GM18505 (cell line): ENCODE measurements at regions not wholly inside any gene's neighbourhood (a gene's known extent, or its start where the extent isn't known, plus 50 kb on each side); places are given as distances from the start of the nearest gene placed in this dataset.
"Not testable (repeated sequence)": the region's sequence is repeated elsewhere in the genome, so short reads cannot be mapped to it uniquely, and the experiment has no call there.

Experiments
- ATAC-seq: cut with Tn5 transposase; IDR thresholded peaks from one replicate; pipeline ENCODE4 v1.9.1; 2021; ENCODE audit not compliant: unreplicated experiment
- POLR2A ChIP-seq: IDR thresholded peaks from 4 replicates; pipeline ENCODE4 v1.6.1; 2011; ENCODE audit warnings: borderline replicate concordance; ENCODE audit not compliant: insufficient read depth, insufficient read length; ENCODE audit errors: extremely low read depth

DNA sequence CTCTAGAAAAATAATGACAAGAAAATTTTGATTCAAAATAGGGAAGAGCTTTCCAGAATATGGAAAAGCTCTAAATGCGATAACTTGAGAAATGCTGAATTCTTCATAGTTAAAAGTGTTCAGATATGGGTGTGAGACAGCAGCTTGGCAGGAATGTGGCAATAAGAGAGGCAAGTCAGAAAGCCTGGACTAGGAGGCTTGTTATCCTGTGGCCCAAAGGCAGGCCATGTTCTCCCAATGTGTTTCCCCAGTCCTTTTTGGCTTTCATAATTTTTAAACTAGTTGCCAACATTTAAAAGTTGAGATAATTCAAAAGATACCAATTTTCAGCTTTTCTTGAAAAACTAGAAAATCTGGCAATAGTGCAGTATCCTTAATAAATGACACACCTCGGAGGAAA lies 366.3 kb upstream of the FANCL start:
- ATAC-seq, result no peak
- TF ChIP-seq POLR2A, result no peak

DNA sequence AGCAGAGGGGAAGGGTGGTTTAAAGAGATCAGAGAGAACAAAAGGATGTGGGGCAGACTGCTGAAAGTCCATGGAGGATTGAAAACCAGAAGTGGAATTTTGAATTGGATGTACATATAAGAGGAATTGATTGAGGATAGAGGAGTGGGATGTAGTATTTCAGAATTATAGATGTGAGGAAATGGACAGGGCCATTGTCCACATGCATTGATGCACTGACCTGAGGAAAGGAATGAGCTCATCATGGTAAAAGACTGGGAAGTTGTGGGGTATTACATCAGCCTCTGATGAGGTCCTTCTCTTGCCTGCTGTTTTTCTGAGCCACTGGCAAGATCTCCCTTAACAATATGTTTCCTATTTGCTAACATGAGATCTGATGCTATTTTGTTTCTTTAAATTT lies 365.7 kb upstream of the FANCL start:
- no peak for ATAC-seq
- TF ChIP-seq POLR2A, result no peak

DNA sequence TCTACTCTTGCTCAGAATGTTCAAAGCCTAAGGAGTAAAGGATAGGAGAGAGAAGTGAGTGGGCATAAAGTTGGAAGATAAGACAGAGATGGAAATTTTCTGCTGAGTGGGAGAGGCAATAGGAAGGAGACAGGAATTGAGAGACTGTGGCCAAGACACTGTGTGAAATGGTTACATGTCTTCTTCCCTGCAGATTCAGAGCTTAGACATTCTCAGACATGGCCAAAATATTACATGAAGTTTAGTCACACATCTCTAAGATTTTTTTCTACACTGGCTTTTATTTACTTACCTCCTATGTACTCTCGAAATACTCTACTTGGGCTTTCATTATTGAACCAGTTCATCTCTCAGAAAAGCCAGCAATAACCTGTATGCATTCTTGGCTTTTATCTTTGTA lies 363.0 kb upstream of the FANCL start:
- TF ChIP-seq POLR2A, result no peak
- no peak for ATAC-seq

DNA sequence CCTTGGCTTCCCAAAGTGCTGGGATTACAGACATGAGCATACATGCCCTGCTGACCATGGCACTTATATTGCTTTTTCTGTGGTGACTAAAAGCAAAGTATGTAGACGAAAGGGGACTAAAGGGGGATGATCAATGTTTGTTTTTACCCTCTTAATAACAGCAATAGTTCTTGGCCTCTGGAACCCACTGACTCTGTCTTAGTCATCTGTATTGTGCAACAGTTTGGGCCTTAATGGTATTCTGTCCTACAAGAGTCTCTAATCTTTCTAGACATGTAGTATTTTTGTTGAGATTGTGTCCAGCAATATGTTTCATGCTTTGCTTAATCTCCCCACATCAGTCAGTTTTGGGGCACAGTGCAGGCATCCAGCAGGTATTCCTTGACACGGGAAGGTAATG lies 359.9 kb upstream of the FANCL start:
- ATAC-seq, result no peak

DNA sequence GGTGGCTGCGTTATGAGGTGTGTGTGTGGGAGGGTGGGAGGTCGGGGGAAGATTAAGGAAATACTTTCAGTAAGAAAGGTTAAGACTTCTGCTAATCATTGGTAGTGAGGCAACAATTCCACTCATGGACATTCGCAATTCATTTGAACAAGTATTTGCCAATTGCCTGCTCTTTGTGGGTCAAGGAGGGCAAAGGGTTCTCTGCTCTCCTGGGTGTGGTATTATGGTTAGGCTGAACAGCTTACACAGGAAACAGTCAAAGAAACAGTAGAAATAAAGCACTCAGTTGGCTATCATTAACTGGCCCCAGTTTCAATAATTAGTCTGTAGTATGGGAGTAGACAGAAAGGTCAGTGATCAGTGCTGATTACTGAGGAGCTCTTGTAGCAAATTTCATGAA lies 357.0 kb upstream of the FANCL start:
- no peak for ATAC-seq

More for the DNA sequence above, 359.9 kb upstream of the FANCL start:
- no peak for TF ChIP-seq POLR2A

DNA sequence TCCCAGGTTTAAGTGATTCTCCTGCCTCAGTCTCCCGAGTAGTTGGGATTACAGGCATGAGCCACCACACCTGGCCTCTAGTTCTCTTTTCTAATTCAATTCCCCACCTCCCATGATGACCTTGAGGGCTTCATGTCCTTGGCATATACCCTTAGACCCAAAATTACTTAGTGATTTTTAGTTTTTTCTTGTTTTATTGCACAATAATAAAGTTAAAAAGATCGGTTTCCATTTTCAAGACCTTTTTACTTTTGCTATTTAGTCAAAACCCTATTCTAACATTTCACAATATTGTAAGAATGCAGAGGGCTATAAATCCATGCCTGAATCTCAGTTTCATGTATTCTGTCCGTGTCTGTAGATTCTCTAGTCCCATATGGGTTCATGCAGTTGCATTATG lies 354.6 kb upstream of the FANCL start:
- ATAC-seq, result no peak
- TF ChIP-seq POLR2A, result no peak

More for the DNA sequence above, 357.0 kb upstream of the FANCL start:
- TF ChIP-seq POLR2A, result no peak

DNA sequence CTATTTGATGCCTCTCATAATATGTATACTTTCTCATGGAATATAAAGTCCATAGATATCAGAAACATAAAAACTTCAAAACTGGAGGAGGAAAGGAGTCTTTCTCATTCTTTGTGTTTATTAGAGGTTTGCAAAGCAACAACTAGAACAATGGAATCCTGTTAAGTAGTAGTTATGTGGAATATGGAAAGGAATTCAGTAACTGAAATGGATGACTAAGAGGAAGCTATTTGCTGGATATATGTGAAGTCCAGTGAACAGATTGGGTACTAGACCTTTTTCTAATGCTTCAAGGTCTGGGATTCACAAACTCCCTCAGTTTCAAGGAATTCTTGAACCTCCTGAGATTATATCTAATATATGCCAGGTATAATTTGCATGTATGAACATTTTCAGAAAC lies 353.6 kb upstream of the FANCL start:
- ATAC-seq, result no peak
- TF ChIP-seq POLR2A, result no peak

DNA sequence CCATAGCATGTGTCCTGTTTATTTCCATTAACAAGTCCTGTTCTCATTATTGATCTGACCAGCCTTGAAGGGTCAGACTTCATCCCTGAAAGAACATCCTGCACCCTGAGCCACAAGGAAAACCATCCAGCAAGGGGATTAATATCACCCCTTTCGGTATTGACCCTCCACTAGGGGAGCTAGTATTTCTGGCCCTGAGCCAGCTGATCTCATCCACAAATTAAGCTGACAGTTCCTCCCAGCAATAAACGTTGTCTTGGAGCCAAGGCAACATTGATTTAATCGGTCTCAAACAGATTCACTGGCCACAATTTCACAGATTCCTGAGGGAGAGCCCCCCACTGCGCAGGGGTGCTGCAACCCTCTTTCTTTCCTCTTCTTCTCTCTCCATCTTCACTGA lies 353.1 kb upstream of the FANCL start:
- no peak for ATAC-seq
- TF ChIP-seq POLR2A, result no peak

DNA sequence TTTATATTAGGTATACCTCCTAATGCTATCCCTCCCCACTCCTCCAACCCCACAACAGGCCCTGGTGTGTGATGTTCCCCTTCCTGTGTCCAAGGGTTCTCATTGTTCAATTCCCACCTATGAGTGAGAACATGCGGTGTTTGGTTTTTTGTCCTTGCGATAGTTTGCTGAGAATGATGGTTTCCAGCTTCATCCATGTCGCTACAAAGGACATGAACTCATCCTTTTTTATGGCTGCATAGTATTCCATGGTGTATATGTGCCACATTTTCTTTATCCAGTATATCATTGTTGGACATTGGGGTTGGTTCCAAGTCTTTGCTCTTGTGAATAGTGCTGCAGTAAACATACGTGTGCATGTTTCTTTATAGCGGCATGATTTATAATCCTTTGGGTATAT lies 345.1 kb upstream of the FANCL start:
- ATAC-seq, result not testable (repeated sequence)

DNA sequence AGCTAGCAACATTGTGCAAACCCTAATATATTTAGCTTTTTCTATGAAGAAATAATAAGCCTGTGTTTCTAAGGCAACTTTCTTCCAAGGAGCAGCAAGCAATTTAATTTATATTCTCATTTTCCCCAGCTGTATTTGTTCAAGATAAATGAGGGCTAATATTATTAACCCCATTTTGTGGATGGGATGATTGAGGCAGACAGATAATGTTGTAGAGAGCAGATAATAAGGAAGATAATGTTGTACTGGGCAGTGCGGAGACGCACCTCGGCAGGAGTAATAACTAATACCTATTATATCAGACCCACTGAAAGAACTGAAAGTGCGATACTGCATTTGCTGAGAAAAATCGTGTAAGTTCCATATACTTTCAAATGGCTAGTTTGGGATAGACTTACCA lies 344.1 kb upstream of the FANCL start:
- ATAC-seq, result no peak
- no peak for TF ChIP-seq POLR2A

DNA sequence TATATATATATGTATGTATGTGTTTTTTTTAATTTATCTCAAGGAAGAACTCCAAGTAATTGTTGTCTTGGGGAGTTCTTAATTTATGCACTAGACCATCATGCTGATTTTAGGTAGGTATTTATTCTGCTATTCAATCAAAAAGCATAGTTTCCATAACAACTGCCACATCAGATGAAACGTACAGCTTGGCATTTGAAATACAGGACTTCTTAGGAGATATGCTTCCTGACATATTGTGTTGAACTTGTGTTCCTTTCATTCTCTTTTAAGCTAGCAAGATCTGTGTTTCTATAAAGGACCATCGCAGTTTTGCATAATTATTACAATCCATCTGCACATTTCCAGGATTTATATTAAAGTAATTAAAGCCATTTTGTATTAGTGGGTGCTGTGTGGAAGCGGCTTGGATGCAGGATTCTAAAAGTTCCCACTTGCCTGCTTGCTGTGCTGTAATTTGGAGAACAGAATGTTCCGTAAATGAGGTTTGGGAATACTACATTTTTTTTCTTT lies 343.5 kb upstream of the FANCL start:
- ATAC-seq, result no peak
- TF ChIP-seq POLR2A, result no peak

DNA sequence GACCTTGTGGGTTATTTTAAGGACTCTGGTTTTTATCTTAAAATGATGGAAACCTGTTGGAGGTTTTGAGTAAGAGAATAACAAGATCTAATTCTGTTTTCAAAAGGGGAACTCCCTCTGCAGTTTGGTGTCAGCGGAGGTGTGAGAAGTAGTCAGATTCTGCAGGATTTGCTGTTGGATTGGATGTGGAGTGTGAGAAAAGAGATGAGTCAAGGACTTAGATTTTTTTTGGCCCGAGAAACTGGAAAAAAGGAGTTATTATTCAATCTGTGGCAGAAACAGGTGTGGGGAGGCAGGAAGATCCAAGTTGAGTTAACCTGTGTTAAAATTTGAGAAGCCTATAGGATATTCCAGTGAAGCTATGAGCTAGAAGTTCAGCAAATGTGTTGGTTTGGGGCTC lies 337.2 kb upstream of the FANCL start:
- no peak for ATAC-seq
- TF ChIP-seq POLR2A, result no peak

DNA sequence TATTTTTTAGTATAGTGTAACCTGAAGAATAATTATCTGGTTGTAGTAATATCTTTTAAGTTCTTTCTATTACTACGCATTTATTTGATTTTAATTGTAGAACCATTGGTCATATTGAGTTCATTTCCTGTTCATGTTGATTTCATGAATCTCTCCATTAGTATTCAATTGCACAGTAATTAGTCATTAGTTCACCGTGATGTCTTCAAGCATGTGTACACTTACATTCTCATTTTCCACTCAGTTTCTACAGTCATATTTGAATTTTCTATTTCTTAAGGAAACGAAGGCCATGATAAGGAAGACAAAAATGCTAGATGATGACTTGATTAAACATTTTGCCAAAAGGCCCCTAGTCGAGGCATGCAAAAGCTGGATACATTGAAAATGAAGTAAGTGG lies 333.7 kb upstream of the FANCL start:
- TF ChIP-seq POLR2A, result no peak
- no peak for ATAC-seq

DNA sequence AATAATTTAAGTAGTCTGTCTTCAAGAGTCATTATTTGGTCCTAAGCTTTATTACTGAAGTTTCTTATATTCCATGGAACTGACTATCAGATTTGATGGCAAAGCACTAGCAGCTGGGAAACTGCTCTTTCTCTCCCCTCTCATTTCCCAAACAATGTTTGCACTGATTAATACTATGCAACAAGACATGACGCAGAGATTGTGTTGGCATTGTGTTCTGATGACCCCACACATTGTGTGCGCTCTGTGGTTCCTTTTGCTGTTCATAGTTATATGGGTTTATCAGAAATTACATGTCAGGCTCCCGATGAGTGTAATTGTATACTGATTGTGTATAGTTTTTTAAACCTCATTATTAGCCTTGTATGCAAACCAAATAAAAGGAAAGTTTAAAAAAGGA lies 331.6 kb upstream of the FANCL start:
- no peak for ATAC-seq
- no peak for TF ChIP-seq POLR2A

DNA sequence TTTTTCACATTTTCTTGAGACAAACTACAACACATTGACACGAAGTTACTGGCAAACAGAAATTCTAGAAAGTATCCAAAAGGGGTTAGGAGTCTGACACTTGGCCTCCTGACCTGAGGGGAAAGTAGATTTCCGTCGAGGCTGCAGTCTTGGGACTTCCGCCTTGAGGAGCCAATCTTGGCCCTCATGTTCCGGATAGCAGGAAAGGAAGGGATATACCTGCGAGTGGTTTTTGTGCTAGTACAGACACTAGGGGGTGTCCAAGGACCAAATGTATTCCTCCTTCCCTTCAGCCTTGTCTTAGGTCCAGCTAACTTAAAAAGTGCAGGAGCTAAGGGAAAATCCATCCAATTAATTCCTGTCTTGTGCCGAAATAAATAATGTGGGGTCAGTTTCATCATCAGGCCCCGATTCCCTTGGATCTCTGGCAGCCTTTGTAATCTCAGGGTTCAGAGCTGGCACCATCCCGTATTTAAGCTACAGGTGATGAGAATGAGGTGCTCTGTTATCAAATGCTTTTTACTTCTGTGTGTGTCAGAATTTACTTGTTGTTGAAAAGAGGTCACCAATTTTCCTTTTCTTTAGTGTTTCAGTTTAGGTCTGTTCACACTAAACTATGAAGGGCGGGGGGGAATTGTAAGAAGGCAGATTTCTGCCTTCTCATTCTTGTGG lies 330.2 kb upstream of the FANCL start:
- TF ChIP-seq POLR2A, result no peak

DNA sequence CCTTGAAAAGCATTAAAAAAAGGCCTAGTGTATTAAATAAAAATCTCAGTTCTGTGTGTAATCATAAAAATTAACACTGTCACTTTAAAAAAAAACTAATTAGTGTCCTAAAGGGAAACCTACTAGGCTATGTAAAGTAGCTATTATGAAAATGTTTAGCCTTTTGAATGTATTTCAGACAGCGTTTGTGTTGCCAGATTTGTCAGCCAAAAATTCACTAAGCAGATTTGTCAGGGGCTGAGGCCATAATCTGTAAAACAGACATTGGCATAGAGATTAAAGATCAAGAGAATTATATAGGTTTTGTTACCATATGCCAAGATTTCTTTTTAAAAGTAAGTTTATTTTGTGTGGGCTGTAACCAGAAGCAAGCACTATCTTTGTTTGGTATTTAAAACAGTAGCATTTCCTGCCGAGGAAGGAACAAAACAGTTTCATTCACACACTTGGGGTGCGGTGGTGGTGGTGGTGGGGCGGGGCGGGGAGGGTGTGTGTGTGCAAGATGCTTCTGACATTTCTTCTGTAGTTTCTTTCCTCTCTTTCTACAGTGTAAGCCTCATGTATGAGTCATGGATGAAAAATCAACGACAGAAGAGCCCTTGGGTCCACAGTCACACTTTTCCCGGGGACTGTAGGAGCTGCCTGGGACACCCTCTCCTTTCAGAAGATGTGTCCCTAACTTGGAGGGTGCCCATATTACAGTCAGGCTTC lies 328.5 kb upstream of the FANCL start:
- no peak for ATAC-seq
- no peak for TF ChIP-seq POLR2A

More for the DNA sequence above, 330.2 kb upstream of the FANCL start:
- ATAC-seq, result peak; percentile 96
